ENCODE measurements at regions not wholly inside any gene's neighbourhood (a gene's known extent, or its start where the extent isn't known, plus 50 kb on each side); places are given as distances from the start of the nearest gene placed in this dataset.
A peak's percentile ranks its signal among the peaks of the same experiment; 100 is the strongest.

GRCh38 chr4:54840992-54841768 lies 183.4 kb downstream of the KIT start:
- WGBS, 2 experiments (ENCODE audit: extremely low coverage in 2 of 2, insufficient read length in 1 of 2): no CpG with 5 or more reads among the region's 2 CpGs
- intact Hi-C loops (cut with micrococcal nuclease): loop anchor here (1.0 to 10.0 kb wide), 2 partner anchors 456 to 522 kb away; no protein-coding TSS in a partner anchor
- H3K9me1 ChIP-seq (ENCODE audit: insufficient read depth, low read length): no peaks in the 10 kb centered on the region
- no peak overlapping the region for H3K4me3 ChIP-seq (ENCODE audit: insufficient read depth, low read depth, low read length)
- H3K4me2 ChIP-seq (ENCODE audit: low read depth, low read length): no peak overlapping the region
- H3K18ac ChIP-seq (ENCODE audit: low read depth, low read length): no peak overlapping the region
- no peak overlapping the region for H3K56ac ChIP-seq (ENCODE audit: extremely low read depth, insufficient read depth, low read length)
- peak; percentile 2 for DNase-seq
- H4K8ac ChIP-seq (ENCODE audit: low read depth in 2 of 2, low read length in 2 of 2): no peak overlapping the region
- TF ChIP-seq RCOR1 (IDR thresholded peaks at IDR 0.05; ENCODE audit: insufficient replicate concordance, low read length): no peak
- TF ChIP-seq ELK1 (IDR thresholded peaks at IDR 0.05; ENCODE audit: borderline replicate concordance, low read depth, low read length): no peak
- peak; percentile 49 for TF ChIP-seq RAD21 (IDR thresholded peaks at IDR 0.05; ENCODE audit: low read length)
- peak; percentile 29 for TF ChIP-seq CTCF (conservative IDR thresholded peaks at IDR 0.05; ENCODE audit: low read depth, low read length)
- TF ChIP-seq SMC3 (IDR thresholded peaks at IDR 0.05; ENCODE audit: low read depth, low read length): peak; percentile 13; the same call in 1 of the 2 replicates
- TF ChIP-seq FOS (IDR thresholded peaks at IDR 0.05; ENCODE audit: low read depth, low read length): no peak
- no peak overlapping the region for H2AFZ ChIP-seq (replicated peaks; ENCODE audit: low read length, poor library complexity)
- no peaks in the 10 kb centered on the region for H3K36me3 ChIP-seq (ENCODE audit: control insufficient read depth, insufficient read depth, low read length)
- no TSS peak for BruUV-seq (replicated peaks)
- H3K9ac ChIP-seq (ENCODE audit: low read depth, low read length): no peak overlapping the region
- H3K4me1 ChIP-seq (ENCODE audit: control insufficient read depth, insufficient read depth, low read length): no peaks in the 10 kb centered on the region; the same call in 1 of the 2 replicates
- H3K79me1 ChIP-seq (ENCODE audit: low read depth in 1 of 2, low read length in 2 of 2): no peaks in the 10 kb centered on the region
- peaks cover 3% of the 10 kb centered on the region; the same call in 1 of the 2 replicates for H3K27me3 ChIP-seq (ENCODE audit: control insufficient read depth, insufficient read depth, low read length)
- no peak overlapping the region for H2AK5ac ChIP-seq (ENCODE audit: low read depth, low read length)
- H3K9me3 ChIP-seq (ENCODE audit: control insufficient read depth, insufficient read depth, low read length): no peaks in the 10 kb centered on the region
- H3K23ac ChIP-seq (ENCODE audit: low read depth, low read length): no peak overlapping the region
- no peak overlapping the region for H4K91ac ChIP-seq (ENCODE audit: insufficient read depth, low read depth, low read length)
- in situ Hi-C loops (cut with MboI; ENCODE audit: low sequenced_read_pairs): no loop called here
- dilution Hi-C loops (cut with HindIII; ENCODE audit: low sequenced_read_pairs, unreplicated experiment): no loop called here
- peak; percentile 68 for ATAC-seq (ENCODE audit: low read depth)
- CTCF ChIA-PET: no interaction called here
- H2BK120ac ChIP-seq (ENCODE audit: low read depth, low read length): peak overlapping the region; percentile 21; the same call in 1 of the 2 replicates
- no peak overlapping the region for H2AK9ac ChIP-seq (replicated peaks; ENCODE audit: low read depth, low read length, poor library complexity)
- no peak overlapping the region for H2BK15ac ChIP-seq (ENCODE audit: low read depth, low read length)
- no peak overlapping the region for H4K5ac ChIP-seq (ENCODE audit: low read depth, low read length)
- H2BK20ac ChIP-seq (ENCODE audit: low read depth, low read length): no peak overlapping the region
- no peak overlapping the region for H3K14ac ChIP-seq (replicated peaks; ENCODE audit: low read depth, low read length)
- no peak overlapping the region for H2BK5ac ChIP-seq (ENCODE audit: low read depth, low read length, poor library complexity, severe bottlenecking)
- POLR2A ChIA-PET (ENCODE audit: unreplicated experiment): no interaction called here
- no peak overlapping the region for H3K27ac ChIP-seq (ENCODE audit: insufficient read depth, low read length)
- no peak overlapping the region for H3K4ac ChIP-seq (ENCODE audit: low read depth, low read length)
- H4K20me1 ChIP-seq (ENCODE audit: insufficient read depth, low read length): no peaks in the 10 kb centered on the region

Data from IMR-90 (cell line).